ENCODE measurements at regions not wholly inside any gene's neighbourhood (a gene's known extent, or its start where the extent isn't known, plus 50 kb on each side); places are given as distances from the start of the nearest gene placed in this dataset.

DNA sequence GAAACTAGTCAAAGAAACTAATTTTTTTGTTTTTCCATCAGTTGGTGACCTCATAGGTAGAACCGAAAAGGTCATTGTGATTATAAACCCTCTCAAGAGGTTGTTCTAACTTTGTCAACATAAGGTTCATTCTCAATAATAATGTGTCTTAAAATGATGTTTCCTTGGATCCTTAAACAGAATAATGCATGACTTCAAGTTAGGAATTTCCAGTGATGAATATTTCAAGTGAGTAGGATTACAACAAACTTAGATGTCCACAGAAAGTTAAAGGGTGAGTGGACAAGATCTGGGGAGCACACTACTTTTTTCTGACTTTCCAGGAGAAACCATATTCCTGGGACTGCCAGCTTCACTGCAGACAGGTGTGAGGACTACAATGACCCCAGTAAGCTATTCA is 239.0 kb upstream of the PTGER4 start:
- Mint-ChIP-seq H3K27me3 (ENCODE audit: low read depth) (no peaks in the 10 kb centered on the region), H3K9me3 (peaks cover 0 to 2% of the 10 kb centered on the region in 2 experiments; a peak in 3 of 5 replicates), H3K36me3 (ENCODE audit: insufficient read depth in 1 of 3, low read depth in 3 of 3) (peaks cover 0 to 14% (median 0%) of the 10 kb centered on the region in 3 experiments; a peak in 2 of 7 replicates), H3K4me3 (no peak overlapping the region), H3K4me1 (peaks cover 4 to 10% of the 10 kb centered on the region in 2 experiments; a peak in 2 of 4 replicates), H3K27ac (no peak overlapping the region)
- no peak overlapping the region for H3K23ac ChIP-seq (ENCODE audit: insufficient read length, low read depth, low read length)
- no peaks in the 10 kb centered on the region for H3K23me2 ChIP-seq (ENCODE audit: insufficient read length, low read depth, low read length, poor library complexity, severe bottlenecking)
- TF ChIP-seq, protein P1, sequence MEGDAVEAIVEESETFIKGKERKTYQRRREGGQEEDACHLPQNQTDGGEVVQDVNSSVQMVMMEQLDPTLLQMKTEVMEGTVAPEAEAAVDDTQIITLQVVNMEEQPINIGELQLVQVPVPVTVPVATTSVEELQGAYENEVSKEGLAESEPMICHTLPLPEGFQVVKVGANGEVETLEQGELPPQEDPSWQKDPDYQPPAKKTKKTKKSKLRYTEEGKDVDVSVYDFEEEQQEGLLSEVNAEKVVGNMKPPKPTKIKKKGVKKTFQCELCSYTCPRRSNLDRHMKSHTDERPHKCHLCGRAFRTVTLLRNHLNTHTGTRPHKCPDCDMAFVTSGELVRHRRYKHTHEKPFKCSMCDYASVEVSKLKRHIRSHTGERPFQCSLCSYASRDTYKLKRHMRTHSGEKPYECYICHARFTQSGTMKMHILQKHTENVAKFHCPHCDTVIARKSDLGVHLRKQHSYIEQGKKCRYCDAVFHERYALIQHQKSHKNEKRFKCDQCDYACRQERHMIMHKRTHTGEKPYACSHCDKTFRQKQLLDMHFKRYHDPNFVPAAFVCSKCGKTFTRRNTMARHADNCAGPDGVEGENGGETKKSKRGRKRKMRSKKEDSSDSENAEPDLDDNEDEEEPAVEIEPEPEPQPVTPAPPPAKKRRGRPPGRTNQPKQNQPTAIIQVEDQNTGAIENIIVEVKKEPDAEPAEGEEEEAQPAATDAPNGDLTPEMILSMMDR (conservative IDR thresholded peaks at IDR 0.05), result no peak
- H3K27ac ChIP-seq (ENCODE audit: insufficient read length, low read depth, low read length), result no peak overlapping the region
- no peak overlapping the region for H2BK12ac ChIP-seq (ENCODE audit: insufficient read length, low read depth, low read length)
- H3K4ac ChIP-seq (ENCODE audit: low read depth, low read length), result no peak overlapping the region
- no peak overlapping the region for H4K91ac ChIP-seq (ENCODE audit: insufficient read length, low read depth, low read length)
- H3K9ac ChIP-seq (ENCODE audit: extremely low read depth, insufficient read length, low read length), result no peak overlapping the region
- H2AFZ ChIP-seq (ENCODE audit: low read length), result no peak overlapping the region
- no peaks in the 10 kb centered on the region for H3K9me3 ChIP-seq (ENCODE audit: control insufficient read depth, low read depth, low read length)
- H2BK15ac ChIP-seq (ENCODE audit: low read depth, low read length), result no peak overlapping the region
- H4K20me1 ChIP-seq (ENCODE audit: control insufficient read depth, insufficient read depth, insufficient read length), result no peaks in the 10 kb centered on the region
- DNase-seq, result no peak
- H4K5ac ChIP-seq (ENCODE audit: insufficient read length, low read depth, low read length), result no peak overlapping the region
- H3K14ac ChIP-seq (ENCODE audit: insufficient read depth, low read length), result no peak overlapping the region
- H3T11ph ChIP-seq (ENCODE audit: low read length), result no peak overlapping the region
- no peak overlapping the region for H2BK5ac ChIP-seq (ENCODE audit: insufficient read length, low read length)
- no peaks in the 10 kb centered on the region; the same call in 1 of the 2 replicates for H3K4me1 ChIP-seq (ENCODE audit: insufficient read depth, low read length)
- no peak overlapping the region for H2AK5ac ChIP-seq (ENCODE audit: insufficient read length, low read length)
- H3K18ac ChIP-seq (ENCODE audit: insufficient read length, low read depth, low read length), result no peak overlapping the region
- H2BK20ac ChIP-seq (ENCODE audit: low read depth, low read length, poor library complexity, severe bottlenecking), result no peak overlapping the region
- H3K4me2 ChIP-seq (ENCODE audit: insufficient read depth, insufficient read length, low read length), result no peak overlapping the region
- no peak overlapping the region for H2BK120ac ChIP-seq (ENCODE audit: low read depth, low read length, poor library complexity, severe bottlenecking)
- no CpG with 5 or more reads among the region's 1 CpG for WGBS (ENCODE audit: extremely low coverage, insufficient read length, low lambda C conversion rate)
- H3K79me1 ChIP-seq (ENCODE audit: insufficient read depth, low read depth, low read length, poor library complexity, severe bottlenecking), result no peaks in the 10 kb centered on the region
- H4K8ac ChIP-seq (replicated peaks; ENCODE audit: insufficient read length, low read depth, low read length), result no peak overlapping the region
- H3K56ac ChIP-seq (ENCODE audit: insufficient read length, low read depth, low read length), result no peak overlapping the region
- no peaks in the 10 kb centered on the region for H3K79me2 ChIP-seq (ENCODE audit: insufficient read depth, low read length)
- no peaks in the 10 kb centered on the region for H3K27me3 ChIP-seq (ENCODE audit: insufficient read depth, low read length)

Data from H9 (cell line).